H9 (cell line): ENCODE measurements at regions not wholly inside any gene's neighbourhood (a gene's known extent, or its start where the extent isn't known, plus 50 kb on each side); places are given as distances from the start of the nearest gene placed in this dataset.

Experiments used
- DNase-seq: peaks from one replicate; pipeline ENCODE4 v3.0.0-alpha.2; 2017
- H2AFZ ChIP-seq: one replicate; pipeline ENCODE4 v1.6.1; 2013; ENCODE audit warnings: mild to moderate bottlenecking, low read length, control low read depth, moderate library complexity
- H2AK5ac ChIP-seq: 2 replicates; pipeline ENCODE4 v1.6.1; 2013; ENCODE audit warnings: low read length, control low read depth, mixed read lengths; ENCODE audit not compliant: insufficient read length
- H2BK120ac ChIP-seq: one replicate; pipeline ENCODE4 v1.6.1; 2013; ENCODE audit warnings: low read depth, mild to moderate bottlenecking, low read length, control low read depth, inconsistent platforms; ENCODE audit not compliant: poor library complexity, severe bottlenecking
- H2BK12ac ChIP-seq: 2 replicates; pipeline ENCODE4 v1.6.1; 2013; ENCODE audit warnings: low read length, control low read depth, mixed read lengths, low read depth; ENCODE audit not compliant: insufficient read length
- H2BK15ac ChIP-seq: 2 replicates; pipeline ENCODE4 v1.6.1; 2013; ENCODE audit warnings: low read depth, low read length, control low read depth
- H2BK20ac ChIP-seq: one replicate; pipeline ENCODE4 v1.6.1; 2013; ENCODE audit warnings: low read depth, mild to moderate bottlenecking, low read length, control low read depth, inconsistent platforms; ENCODE audit not compliant: poor library complexity, severe bottlenecking
- H2BK5ac ChIP-seq: 2 replicates; pipeline ENCODE4 v1.6.1; 2013; ENCODE audit warnings: low read length, control low read depth, mixed read lengths; ENCODE audit not compliant: insufficient read length
- H3K14ac ChIP-seq: 2 replicates; pipeline ENCODE4 v1.6.1; 2013; ENCODE audit warnings: low read length, control low read depth; ENCODE audit not compliant: insufficient read depth
- H3K18ac ChIP-seq: 2 replicates; pipeline ENCODE4 v1.6.1; 2013; ENCODE audit warnings: low read depth, mild to moderate bottlenecking, mixed read lengths, low read length, control low read depth; ENCODE audit not compliant: insufficient read length
- H3K23ac ChIP-seq: 2 replicates; pipeline ENCODE4 v1.6.1; 2013; ENCODE audit warnings: low read length, control low read depth, mixed read lengths, low read depth; ENCODE audit not compliant: insufficient read length
- H3K23me2 ChIP-seq: 2 replicates; pipeline ENCODE4 v1.6.1; 2013; ENCODE audit warnings: low read depth, mild to moderate bottlenecking, mixed read lengths, low read length, control low read depth; ENCODE audit not compliant: insufficient read length, poor library complexity, severe bottlenecking
- H3K27ac ChIP-seq: 2 replicates; pipeline ENCODE4 v1.5.1; 2013; ENCODE audit warnings: low read length, control low read depth, mixed read lengths, low read depth; ENCODE audit not compliant: insufficient read length
- H3K27me3 ChIP-seq: 2 replicates; pipeline ENCODE4 v1.6.1; 2013; ENCODE audit warnings: low read length, control low read depth, inconsistent platforms; ENCODE audit not compliant: insufficient read depth
- H3K4ac ChIP-seq: 2 replicates; pipeline ENCODE4 v1.6.1; 2013; ENCODE audit warnings: low read depth, mild to moderate bottlenecking, control low read depth, inconsistent platforms, low read length, moderate library complexity
- H3K4me1 ChIP-seq: 2 replicates; pipeline ENCODE4 v1.6.1; 2013; ENCODE audit warnings: low read length, control low read depth, inconsistent platforms; ENCODE audit not compliant: insufficient read depth
- H3K4me2 ChIP-seq: 2 replicates; pipeline ENCODE4 v1.6.1; 2013; ENCODE audit warnings: low read length, control low read depth, mixed read lengths; ENCODE audit not compliant: insufficient read length, insufficient read depth
- H3K56ac ChIP-seq: 2 replicates; pipeline ENCODE4 v1.6.1; 2013; ENCODE audit warnings: low read depth, mild to moderate bottlenecking, mixed read lengths, low read length, control low read depth; ENCODE audit not compliant: insufficient read length
- H3K79me1 ChIP-seq: 2 replicates; pipeline ENCODE4 v1.6.1; 2013; ENCODE audit warnings: low read depth, mild to moderate bottlenecking, moderate library complexity, low read length, control low read depth, inconsistent platforms; ENCODE audit not compliant: insufficient read depth, poor library complexity, severe bottlenecking
- H3K79me2 ChIP-seq: 2 replicates; pipeline ENCODE4 v1.6.1; 2013; ENCODE audit warnings: low read length, control low read depth, inconsistent platforms; ENCODE audit not compliant: insufficient read depth
- H3K9ac ChIP-seq: 2 replicates; pipeline ENCODE4 v1.6.1; 2013; ENCODE audit warnings: low read length, control low read depth, mixed read lengths; ENCODE audit not compliant: insufficient read length; ENCODE audit errors: extremely low read depth
- H3K9me3 ChIP-seq: one replicate; pipeline ENCODE4 v1.6.1; 2013; ENCODE audit warnings: low read depth, low read length, inconsistent platforms; ENCODE audit not compliant: control insufficient read depth
- H3T11ph ChIP-seq: one replicate; pipeline ENCODE4 v1.6.1; 2013; ENCODE audit warnings: mild to moderate bottlenecking, low read length, control low read depth, inconsistent platforms
- H4K20me1 ChIP-seq: one replicate; pipeline ENCODE4 v1.6.1; 2013; ENCODE audit not compliant: control insufficient read depth, insufficient read length, insufficient read depth
- H4K5ac ChIP-seq: 2 replicates; pipeline ENCODE4 v1.6.1; 2013; ENCODE audit warnings: low read depth, mild to moderate bottlenecking, mixed read lengths, low read length, control low read depth; ENCODE audit not compliant: insufficient read length
- H4K8ac ChIP-seq: replicated peaks from 2 replicates; pipeline ENCODE4 v1.6.1; 2013; ENCODE audit warnings: low read length, control low read depth, mixed read lengths, low read depth; ENCODE audit not compliant: insufficient read length
- H4K91ac ChIP-seq: 2 replicates; pipeline ENCODE4 v1.6.1; 2013; ENCODE audit warnings: low read depth, mild to moderate bottlenecking, moderate library complexity, mixed read lengths, low read length, control low read depth; ENCODE audit not compliant: insufficient read length
- H3K27ac Mint-ChIP-seq, 3 experiments: 2 replicates in 2 of 3; 3 replicates in 1 of 3; pipeline ENCODE4 v1.8.0; 2020 to 2021; ENCODE audit warnings: mixed read lengths in 3 of 3, mild to moderate bottlenecking in 1 of 3, moderate library complexity in 1 of 3
- H3K27me3 Mint-ChIP-seq: 2 replicates; pipeline ENCODE4 v1.8.0; 2021; ENCODE audit warnings: low read depth, mild to moderate bottlenecking, moderate library complexity, mixed read lengths
- H3K36me3 Mint-ChIP-seq, 3 experiments: 2 replicates in 2 of 3; 3 replicates in 1 of 3; pipeline ENCODE4 v1.8.0; 2020 to 2021; ENCODE audit warnings: low read depth in 3 of 3, mixed read lengths in 3 of 3; ENCODE audit not compliant: insufficient read depth in 1 of 3
- H3K4me1 Mint-ChIP-seq, 2 experiments: 2 replicates each; pipeline ENCODE4 v1.8.0; 2020; ENCODE audit warnings: mixed read lengths in 2 of 2
- H3K4me3 Mint-ChIP-seq, 2 experiments: 2 replicates in 1 of 2; 3 replicates in 1 of 2; pipeline ENCODE4 v1.8.0; 2020 to 2021; ENCODE audit warnings: mild to moderate bottlenecking in 2 of 2, mixed read lengths in 2 of 2, moderate library complexity in 1 of 2
- H3K9me3 Mint-ChIP-seq, 2 experiments: 2 replicates in 1 of 2; 3 replicates in 1 of 2; pipeline ENCODE4 v1.8.0; 2020; ENCODE audit warnings: mild to moderate bottlenecking in 2 of 2, mixed read lengths in 2 of 2, moderate library complexity in 1 of 2
- WGBS: extraction: QIAGEN DNeasy Blood & Tissue Kit; methylation state at CpG from one replicate; pipeline ENCODE4 v1.1.7; 2013; ENCODE audit warnings: missing lambda C conversion rate, low lambda C conversion rate, mixed read lengths; ENCODE audit not compliant: insufficient read length; ENCODE audit errors: extremely low coverage; 5-methylcytosine and 5-hydroxymethylcytosine counted together
- TF ChIP-seq, protein P1 (sequence below): fragments of 200-600 bp; sonication (generic); conservative IDR thresholded peaks from 3 replicates; pipeline ENCODE4 v1.8.0; 2021; ENCODE audit warnings: antibody characterized with exemption, mild to moderate bottlenecking

DNA sequence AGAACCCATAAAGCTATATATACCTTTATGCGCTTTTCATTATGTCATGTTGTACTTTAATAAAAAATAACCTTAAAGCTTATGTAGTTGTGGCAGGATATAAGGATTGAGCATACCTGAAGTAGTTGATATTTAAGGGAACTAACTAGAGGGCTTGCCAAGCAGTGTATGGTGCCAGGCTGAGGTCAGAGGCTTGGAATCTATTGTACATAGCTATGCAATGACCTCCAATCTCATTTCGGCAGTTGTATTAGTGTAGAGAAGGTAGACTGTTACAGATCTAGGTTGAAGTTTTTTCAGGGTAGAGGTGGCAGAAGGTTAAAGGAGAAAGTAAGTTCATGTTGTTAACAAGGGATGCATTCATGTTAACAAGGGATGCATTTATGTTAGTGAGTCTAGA is 397.7 kb upstream of the HS3ST5 start:
- H3K4me1 Mint-ChIP-seq: no peaks in the 10 kb centered on the region
- H3K27me3 Mint-ChIP-seq: no peaks in the 10 kb centered on the region
- Histone ChIP-seq H3K14ac (no peak overlapping the region), H3K27me3 (no peaks in the 10 kb centered on the region), H3K23me2 (no peaks in the 10 kb centered on the region), H2BK15ac (no peak overlapping the region), H3K4me1 (no peaks in the 10 kb centered on the region), H3K18ac (no peak overlapping the region), H2BK5ac (no peak overlapping the region), H2BK20ac (no peak overlapping the region), H3K4me2 (no peak overlapping the region), H2BK120ac (no peak overlapping the region), H2AFZ (no peak overlapping the region), H3T11ph (no peak overlapping the region), H3K9me3 (no peaks in the 10 kb centered on the region), H3K9ac (no peak overlapping the region), H3K4ac (no peak overlapping the region), H2AK5ac (no peak overlapping the region), H2BK12ac (no peak overlapping the region), H3K23ac (no peak overlapping the region), H4K20me1 (no peaks in the 10 kb centered on the region), H3K79me1 (no peaks in the 10 kb centered on the region), H3K79me2 (no peaks in the 10 kb centered on the region), H3K27ac (no peak overlapping the region), H3K56ac (no peak overlapping the region), H4K5ac (no peak overlapping the region), H4K91ac (no peak overlapping the region), H4K8ac (no peak overlapping the region)
- H3K36me3 Mint-ChIP-seq: no peaks in the 10 kb centered on the region
- H3K27ac Mint-ChIP-seq: no peak overlapping the region
- no peak overlapping the region for H3K4me3 Mint-ChIP-seq
- no CpG with 5 or more reads among the region's 2 CpGs for WGBS
- no peaks in the 10 kb centered on the region for H3K9me3 Mint-ChIP-seq
- DNase-seq: no peak
- TF ChIP-seq, protein P1, sequence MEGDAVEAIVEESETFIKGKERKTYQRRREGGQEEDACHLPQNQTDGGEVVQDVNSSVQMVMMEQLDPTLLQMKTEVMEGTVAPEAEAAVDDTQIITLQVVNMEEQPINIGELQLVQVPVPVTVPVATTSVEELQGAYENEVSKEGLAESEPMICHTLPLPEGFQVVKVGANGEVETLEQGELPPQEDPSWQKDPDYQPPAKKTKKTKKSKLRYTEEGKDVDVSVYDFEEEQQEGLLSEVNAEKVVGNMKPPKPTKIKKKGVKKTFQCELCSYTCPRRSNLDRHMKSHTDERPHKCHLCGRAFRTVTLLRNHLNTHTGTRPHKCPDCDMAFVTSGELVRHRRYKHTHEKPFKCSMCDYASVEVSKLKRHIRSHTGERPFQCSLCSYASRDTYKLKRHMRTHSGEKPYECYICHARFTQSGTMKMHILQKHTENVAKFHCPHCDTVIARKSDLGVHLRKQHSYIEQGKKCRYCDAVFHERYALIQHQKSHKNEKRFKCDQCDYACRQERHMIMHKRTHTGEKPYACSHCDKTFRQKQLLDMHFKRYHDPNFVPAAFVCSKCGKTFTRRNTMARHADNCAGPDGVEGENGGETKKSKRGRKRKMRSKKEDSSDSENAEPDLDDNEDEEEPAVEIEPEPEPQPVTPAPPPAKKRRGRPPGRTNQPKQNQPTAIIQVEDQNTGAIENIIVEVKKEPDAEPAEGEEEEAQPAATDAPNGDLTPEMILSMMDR: no peak
